GM10266 (cell line): ENCODE measurements at regions not wholly inside any gene's neighbourhood (a gene's known extent, or its start where the extent isn't known, plus 50 kb on each side); places are given as distances from the start of the nearest gene placed in this dataset.
A peak's percentile ranks its signal among the peaks of the same experiment; 100 is the strongest.
"Not testable (repeated sequence)": the region's sequence is repeated elsewhere in the genome, so short reads cannot be mapped to it uniquely, and the experiment has no call there.

ENCODE experiments used
- DNase-seq: peaks from one replicate; pipeline ENCODE4 v3.0.0; 2012; ENCODE audit errors: extremely low spot score

GRCh38 chr12:10453-10852, 56.1 kb upstream of the IQSEC3 start:
- DNase-seq = not testable (repeated sequence)

DNA sequence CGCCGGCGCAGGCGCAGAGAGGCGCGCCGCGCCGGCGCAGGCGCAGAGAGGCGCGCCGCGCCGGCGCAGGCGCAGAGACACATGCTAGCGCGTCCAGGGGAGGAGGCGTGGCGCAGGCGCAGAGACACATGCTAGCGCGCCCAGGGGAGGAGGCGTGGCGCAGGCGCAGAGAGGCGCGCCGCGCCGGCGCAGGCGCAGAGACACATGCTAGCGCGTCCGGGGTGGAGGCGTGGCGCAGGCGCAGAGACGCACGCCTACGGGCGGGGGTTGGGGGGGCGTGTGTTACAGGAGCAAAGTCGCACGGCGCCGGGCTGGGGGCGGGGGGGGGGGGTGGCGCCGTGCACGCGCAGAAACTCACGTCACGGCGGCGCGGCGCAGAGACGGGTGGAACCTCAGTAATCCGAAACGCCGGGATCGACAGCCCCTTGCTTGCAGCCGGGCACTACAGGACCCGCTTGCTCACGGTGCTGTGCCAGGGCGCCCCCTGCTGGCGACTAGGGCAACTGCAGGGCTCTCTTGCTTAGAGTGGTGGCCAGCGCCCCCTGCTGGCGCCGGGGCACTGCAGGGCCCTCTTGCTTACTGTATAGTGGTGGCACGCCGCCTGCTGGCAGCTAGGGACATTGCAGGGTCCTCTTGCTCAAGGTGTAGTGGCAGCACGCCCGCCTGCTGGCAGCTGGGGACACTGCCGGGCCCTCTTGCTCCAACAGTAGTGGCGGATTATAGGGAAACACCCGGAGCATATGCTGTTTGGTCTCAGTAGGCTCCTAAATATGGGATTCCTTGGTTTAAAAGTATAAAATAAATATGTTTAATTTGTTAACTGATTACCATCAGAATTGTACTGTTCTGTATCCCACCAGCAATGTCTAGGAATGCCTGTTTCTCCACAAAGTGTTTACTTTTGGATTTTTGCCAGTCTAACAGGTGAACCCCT, 55.4 kb upstream of the IQSEC3 start:
- DNase-seq = not testable (repeated sequence)

DNA sequence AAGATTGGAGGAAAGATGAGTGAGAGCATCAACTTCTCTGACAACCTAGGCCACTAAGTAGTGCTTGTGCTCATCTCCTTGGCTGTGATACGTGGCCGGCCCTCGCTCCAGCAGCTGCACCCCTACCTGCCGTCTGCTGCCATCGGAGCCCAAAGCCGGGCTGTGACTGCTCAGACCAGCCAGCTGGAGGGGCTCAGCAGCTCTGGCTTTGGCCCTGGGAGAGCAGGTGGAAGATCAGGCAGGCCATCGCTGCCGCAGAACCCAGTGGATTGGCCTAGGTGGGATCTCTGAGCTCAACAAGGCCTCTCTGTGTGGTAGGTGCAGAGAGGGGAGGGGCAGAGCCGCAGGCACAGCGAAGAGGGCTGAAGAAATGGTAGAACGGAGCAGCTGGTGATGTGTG, 54.3 kb upstream of the IQSEC3 start:
- not testable (repeated sequence) for DNase-seq

- DNase-seq = peak; percentile 22
Measured at GRCh38 chr12:12725-13640, 53.6 kb upstream of the IQSEC3 start.

DNA sequence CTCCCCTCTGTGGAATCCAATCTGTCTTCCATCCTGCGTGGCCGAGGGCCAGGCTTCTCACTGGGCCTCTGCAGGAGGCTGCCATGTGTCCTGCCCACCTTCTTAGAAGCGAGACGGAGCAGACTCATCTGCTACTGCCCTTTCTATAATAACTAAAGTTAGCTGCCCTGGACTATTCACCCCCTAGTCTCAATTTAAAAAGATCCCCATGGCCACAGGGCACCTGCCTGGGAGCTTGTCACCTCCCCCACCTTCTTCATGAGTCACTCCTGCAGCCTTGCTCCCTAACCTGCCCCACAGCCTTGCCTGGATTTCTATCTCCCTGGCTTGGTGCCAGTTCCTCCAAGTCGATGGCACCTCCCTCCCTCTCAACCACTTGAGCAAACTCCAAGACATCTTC, 52.7 kb upstream of the IQSEC3 start:
- DNase-seq = peak; percentile 2

- DNase-seq = not testable (repeated sequence)
Measured at GRCh38 chr12:14696-15095, 51.9 kb upstream of the IQSEC3 start.

DNA sequence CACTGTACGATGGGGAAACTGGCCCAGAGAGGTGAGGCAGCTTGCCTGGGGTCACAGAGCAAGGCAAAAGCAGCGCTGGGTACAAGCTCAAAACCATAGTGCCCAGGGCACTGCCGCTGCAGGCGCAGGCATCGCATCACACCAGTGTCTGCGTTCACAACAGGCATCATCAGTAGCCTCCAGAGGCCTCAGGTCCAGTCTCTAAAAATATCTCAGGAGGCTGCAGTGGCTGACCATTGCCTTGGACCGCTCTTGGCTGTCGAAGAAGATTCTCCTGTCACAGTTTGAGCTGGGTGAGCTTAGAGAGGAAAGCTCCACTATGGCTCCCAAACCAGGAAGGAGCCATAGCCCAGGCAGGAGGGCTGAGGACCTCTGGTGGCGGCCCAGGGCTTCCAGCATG, 51.2 kb upstream of the IQSEC3 start:
- DNase-seq = not testable (repeated sequence)

DNA sequence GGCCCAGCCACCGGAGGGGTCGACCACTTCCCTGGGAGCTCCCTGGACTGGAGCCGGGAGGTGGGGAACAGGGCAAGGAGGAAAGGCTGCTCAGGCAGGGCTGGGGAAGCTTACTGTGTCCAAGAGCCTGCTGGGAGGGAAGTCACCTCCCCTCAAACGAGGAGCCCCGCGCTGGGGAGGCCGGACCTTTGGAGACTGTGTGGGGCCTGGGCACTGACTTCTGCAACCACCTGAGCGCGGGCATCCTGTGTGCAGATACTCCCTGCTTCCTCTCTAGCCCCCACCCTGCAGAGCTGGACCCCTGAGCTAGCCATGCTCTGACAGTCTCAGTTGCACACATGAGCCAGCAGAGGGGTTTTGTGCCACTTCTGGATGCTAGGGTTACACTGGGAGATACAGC, 50.5 kb upstream of the IQSEC3 start:
- DNase-seq = not testable (repeated sequence)

- DNase-seq = not testable (repeated sequence)
Measured at GRCh38 chr12:16541-16940, 50.0 kb upstream of the IQSEC3 start.
